GM12891 (cell line): ENCODE measurements at regions not wholly inside any gene's neighbourhood (a gene's known extent, or its start where the extent isn't known, plus 50 kb on each side); places are given as distances from the start of the nearest gene placed in this dataset.

ENCODE experiments used
- PAX5 ChIP-seq: IDR thresholded peaks from 2 replicates; pipeline ENCODE4 v1.6.1; 2011; ENCODE audit warnings: low read length, moderate library complexity, mild to moderate bottlenecking; ENCODE audit not compliant: insufficient read depth, severe bottlenecking
- POLR2A ChIP-seq: IDR thresholded peaks from 2 replicates; pipeline ENCODE4 v1.6.1; 2011; ENCODE audit warnings: low read depth, low read length, control low read depth
- POLR2AphosphoS5 ChIP-seq: IDR thresholded peaks from 2 replicates; pipeline ENCODE4 v1.6.1; 2011; ENCODE audit warnings: low read depth, low read length, control low read depth
- POU2F2 ChIP-seq: IDR thresholded peaks from 2 replicates; pipeline ENCODE4 v1.6.1; 2011; ENCODE audit warnings: low read depth, mild to moderate bottlenecking, control low read depth, low read length, moderate library complexity
- TAF1 ChIP-seq: IDR thresholded peaks from 2 replicates; pipeline ENCODE4 v1.6.1; 2011; ENCODE audit warnings: low read depth, low read length, control low read depth

- no peak for TF ChIP-seq POLR2AphosphoS5
- TF ChIP-seq POLR2A: no peak
- no peak for TF ChIP-seq PAX5
- TF ChIP-seq TAF1: no peak
- TF ChIP-seq POU2F2: no peak
Observed at GRCh38 chr9:26301046-26301445, 591.6 kb downstream of the CAAP1 start.
